GM18505 (cell line): ENCODE measurements at regions not wholly inside any gene's neighbourhood (a gene's known extent, or its start where the extent isn't known, plus 50 kb on each side); places are given as distances from the start of the nearest gene placed in this dataset.

Experiments
- ATAC-seq: cut with Tn5 transposase; IDR thresholded peaks from one replicate; pipeline ENCODE4 v1.9.1; 2021; ENCODE audit not compliant: unreplicated experiment
- POLR2A ChIP-seq: IDR thresholded peaks from 4 replicates; pipeline ENCODE4 v1.6.1; 2011; ENCODE audit warnings: borderline replicate concordance; ENCODE audit not compliant: insufficient read depth, insufficient read length; ENCODE audit errors: extremely low read depth

DNA sequence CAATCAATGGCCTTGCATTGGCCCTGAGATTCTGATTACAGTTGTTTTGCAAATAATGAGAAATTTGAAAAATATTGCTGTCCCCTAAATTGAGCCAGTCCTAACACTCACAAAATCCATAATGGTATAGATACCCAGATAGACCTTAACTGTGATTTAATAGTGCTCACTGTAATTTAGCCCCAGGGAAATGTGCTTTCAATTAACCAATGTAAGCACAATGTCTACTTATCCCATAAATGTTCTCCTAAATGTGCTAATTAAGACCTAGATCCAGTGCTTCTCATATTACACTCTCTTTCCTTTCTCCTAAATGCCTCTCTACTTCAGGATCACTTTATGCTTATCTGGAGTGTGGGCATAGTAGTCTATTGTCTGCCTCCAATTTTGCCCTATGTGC, 417.8 kb upstream of the CCL2 start:
- no peak for ATAC-seq
- no peak for TF ChIP-seq POLR2A

DNA sequence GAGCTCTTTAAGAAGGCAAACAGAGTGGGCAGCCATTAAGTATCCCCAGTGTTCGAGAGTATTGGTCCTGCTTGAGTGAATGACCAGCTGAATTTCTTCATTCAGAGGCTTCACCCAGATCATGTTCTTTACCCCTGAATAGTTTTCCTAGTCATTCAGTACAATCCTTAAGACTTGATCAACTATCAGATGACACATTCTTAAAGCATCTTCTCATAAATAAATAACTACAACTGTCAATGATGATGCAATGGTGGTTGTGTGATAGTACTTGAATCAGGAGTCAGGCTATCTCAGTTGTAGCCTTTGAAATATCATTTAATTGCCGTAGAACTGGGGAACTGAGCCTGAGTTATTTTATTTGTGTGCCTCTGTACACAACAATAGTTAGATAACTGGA, 416.8 kb upstream of the CCL2 start:
- no peak for TF ChIP-seq POLR2A
- ATAC-seq = no peak

DNA sequence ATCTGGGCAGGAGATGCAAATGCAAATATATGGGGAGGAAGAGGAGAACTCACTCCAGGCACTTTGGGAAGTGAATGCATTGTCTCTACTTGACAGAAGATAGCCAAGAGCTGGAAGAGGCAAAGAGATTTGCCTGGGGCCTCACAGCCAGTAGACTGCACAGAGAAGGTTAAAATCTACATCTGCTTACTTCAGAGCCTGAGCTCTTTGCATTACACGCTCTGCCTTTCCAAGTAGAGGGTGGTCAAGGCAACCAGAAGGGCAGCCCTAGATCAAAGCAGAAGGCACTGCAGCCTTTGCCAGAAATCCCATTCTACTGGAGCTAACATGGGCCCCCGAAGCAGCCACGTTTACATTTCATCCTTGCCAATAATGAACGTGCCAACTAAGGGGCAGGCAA, 407.2 kb upstream of the CCL2 start:
- TF ChIP-seq POLR2A = no peak
- no peak for ATAC-seq

DNA sequence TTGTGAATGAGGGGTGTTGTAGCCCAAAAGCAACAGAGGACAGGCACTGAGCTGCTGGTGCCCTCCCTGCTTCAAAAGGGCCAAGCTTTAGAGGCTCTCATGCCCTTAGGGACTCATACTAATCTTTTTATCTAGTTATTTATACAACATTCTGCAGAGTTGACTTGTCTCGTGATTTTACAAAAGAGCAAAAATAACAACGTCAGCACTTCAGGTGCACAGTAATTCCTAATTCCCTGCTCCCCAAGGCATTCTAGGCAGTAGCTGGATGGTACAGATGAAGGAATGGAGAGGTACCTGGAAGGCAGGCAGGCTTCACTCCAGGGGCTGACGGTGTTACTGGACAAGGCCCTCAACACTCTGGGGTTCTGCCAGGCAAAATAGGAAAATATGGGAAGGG, 406.7 kb upstream of the CCL2 start:
- ATAC-seq = no peak
- TF ChIP-seq POLR2A = no peak

DNA sequence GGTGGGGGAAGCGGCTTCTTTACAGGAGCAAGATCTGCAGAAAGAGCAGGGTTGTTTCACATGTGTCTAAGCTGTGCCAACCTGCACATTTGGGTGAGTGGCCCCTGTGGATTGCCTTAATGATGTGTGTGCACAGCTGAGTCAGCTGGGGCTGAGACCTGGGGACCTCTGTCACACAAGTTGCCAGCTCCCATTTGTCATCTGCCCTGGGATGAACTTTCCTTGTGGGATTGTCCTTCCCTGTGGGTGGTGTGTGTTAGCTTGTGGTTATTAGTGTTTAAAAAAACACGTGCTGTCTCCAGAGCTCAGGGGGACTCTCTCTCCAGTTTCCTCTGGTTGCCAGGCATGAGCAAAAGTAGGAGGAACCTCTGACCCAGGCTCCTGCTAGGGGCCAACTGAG, 400.5 kb upstream of the CCL2 start:
- ATAC-seq = no peak
- TF ChIP-seq POLR2A = no peak

DNA sequence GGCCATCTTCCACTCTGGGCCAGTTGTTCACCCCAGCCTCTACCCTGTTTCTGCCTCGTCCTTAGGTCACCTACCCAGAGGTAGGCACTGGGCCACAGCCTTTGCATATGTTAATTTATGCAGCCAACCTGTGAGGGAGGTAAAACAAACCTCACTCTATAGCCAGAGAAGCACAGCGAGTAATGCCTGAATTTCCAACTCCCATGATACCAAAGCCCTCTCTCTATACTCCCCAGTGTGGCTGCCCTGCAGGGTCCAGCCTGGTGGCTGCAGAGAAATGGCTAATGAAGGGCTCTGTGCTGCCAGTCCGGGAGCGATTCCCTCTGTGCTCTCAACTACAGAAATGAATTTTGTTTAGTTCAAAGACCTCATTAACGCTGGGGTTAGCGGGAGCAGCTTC, 397.0 kb upstream of the CCL2 start:
- no peak for TF ChIP-seq POLR2A
- no peak for ATAC-seq

DNA sequence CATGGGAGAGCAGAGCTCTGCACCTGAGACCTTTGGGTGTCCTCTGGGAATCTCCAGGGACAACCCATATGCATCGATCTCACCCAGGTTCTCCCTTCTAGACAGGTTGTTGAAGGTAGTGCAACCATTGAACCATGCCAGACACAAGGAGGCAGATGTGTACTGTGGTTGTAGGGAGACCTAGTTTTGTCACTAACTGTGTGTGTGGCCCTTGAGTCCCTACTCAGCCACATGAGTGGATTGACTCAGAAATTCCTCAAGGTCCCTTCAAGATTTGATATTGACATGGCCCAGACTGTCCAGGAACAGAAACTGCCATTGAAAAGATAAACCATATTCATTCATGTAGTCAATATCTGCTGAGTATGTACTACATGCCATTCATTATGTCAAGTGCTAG, 396.4 kb upstream of the CCL2 start:
- TF ChIP-seq POLR2A = no peak
- no peak for ATAC-seq

DNA sequence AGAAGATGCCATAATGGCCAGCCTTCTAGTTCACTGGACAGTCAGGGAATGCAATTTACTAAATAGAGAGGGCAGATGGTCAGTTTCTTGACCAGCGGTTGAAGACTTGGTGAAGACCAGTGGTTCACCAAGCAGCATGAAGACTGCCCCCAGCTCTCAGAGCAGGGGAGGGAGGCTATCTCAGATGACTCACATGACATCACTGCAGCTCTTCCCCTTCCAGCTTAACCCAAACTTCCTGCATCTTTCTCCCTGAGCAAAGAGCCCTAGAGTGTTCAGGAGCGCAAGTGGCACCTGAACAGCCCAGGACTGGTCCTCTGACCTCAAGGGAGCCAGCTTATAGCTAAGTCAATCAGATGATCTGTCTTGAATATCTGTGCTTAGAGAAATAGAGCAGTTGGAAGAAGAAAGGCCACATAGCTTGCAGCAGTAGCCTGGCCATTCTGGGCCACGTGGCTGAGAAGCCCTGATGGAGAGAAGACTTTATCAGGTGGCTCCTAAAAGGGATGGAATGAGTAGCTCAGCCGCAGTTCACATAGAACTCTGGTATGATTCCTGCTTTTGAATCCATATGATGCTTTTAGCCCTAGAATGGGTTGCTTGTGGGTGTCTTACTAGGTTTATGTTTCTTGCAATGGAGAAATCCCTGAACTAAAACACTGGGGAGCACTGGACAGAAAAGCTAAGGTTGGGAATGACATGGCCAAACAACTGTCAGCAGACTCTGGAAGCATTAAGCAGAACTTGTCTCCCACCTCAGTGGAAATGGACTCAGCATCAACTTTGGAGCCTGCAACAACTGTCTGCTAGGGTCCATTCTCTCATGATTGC, 392.1 kb upstream of the CCL2 start:
- no peak for TF ChIP-seq POLR2A
- ATAC-seq = no peak

DNA sequence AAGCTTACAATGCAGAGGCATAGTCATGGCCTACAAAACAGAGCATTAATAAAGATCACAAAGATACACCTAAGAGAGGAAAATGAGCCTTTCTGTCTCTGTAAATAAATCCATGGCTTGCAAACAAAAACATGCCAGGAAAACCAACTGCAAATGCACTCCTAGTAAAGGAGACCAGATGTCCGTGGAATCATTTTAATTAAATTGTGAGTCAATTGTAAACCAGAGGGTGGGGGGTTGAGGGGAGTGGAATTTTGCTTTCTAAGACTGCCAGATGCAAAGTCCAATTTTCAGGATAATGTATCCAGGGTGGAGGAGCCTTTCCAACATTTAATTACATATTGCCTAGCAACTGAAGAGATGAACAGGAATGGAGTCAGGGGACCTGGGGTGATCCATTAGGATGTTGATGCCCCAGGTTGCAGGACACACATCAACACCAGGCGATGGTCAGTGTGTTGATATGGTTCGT, 390.3 kb upstream of the CCL2 start:
- ATAC-seq = no peak

DNA sequence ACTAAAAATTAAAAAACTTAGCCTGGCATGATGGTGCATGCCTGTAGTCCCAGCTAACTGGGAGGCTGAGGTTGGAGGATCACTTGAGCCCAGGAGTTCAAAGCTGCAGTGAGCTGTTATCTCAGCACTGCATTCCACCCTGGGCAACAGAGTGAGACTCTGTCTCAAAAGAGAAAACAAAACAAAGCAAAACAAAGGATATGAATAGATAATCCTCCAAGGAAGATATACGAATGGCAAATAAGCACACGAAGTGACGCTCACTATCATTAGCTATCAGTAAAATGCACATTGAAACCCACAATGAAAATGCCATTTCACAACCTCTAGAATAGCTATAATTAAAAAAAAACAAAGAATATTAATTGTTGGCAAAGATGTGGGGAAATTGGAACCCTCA, 386.2 kb upstream of the CCL2 start:
- no peak for ATAC-seq
- no peak for TF ChIP-seq POLR2A

More for the DNA sequence above, 390.3 kb upstream of the CCL2 start:
- no peak for TF ChIP-seq POLR2A

DNA sequence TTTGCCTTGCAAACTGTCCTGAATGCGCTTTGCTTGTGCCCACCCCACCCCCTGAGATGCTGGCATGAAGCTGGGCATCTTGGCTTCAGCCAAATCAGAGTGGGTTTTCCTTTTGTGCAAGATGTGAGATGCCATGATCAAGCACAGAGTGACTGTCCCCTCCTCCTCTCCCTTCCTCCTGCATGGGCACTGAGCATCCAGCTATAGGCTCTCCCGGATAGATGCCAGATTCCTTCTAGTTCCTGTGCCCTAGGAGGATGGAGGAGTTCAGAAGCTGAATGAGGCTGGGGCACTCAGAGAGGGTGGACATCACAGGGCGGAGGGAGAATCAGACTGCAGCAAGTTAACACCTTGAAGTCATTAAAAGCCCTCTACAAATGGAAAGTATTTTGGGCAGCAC, 384.1 kb upstream of the CCL2 start:
- TF ChIP-seq POLR2A = no peak
- ATAC-seq = no peak

DNA sequence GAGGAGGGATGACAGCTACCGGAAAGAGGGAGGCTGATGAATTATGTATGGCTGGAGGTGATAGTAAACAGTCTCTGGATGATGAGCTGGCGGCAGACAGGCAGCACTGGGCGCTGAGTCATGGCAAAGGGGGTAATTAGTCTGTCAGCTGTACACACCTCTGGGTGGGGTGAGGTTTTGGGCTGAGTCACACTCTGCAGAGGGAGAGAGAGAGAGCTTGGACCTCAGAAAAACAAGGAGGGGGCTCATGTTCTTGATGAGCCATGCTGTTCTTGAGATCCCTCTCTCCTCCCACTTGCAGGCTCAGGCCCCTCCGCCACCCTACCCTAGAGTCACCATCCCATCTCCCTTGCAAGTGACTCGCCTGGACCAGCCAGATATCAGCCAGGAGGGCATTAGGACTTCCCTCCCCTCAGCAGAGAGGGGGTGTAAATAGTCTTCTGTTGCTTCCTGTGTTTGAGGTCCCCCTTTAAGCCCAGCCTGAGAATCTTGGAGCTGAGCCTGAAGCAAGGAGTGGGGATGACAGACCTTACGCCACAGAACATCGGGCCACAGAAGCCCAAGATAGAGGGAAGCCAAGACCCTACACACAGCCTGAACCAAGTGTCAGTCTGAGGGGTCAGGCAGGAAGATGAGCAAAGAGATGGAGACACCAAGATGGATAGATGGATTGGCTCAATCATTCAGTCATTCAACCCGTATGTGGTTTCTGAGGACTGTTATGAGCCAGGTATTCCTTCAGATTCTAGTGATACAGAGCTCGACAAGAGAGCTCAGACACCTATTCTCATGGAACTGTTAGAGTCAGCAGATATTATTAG, 383.2 kb upstream of the CCL2 start:
- TF ChIP-seq POLR2A = no peak

DNA sequence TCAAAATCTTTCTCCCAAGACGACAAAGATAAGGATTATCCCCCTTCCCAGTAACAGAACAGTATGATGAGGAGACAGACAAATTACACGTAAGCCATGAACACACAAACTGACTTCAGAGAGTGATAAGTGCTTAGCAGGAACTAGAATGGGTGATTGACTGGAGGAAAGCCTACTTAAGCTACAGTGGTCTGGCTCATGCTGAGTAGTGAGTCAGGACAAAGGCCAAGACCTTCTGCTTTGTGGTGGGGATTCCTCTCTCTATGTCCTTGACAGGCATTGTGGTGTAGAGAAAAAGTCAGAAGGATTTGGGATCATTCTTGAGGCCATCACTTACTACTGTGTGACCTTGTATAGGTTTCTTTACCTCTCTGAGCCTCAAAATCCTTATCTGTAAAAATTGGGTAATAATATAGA, 381.9 kb upstream of the CCL2 start:
- TF ChIP-seq POLR2A = no peak
- ATAC-seq = no peak

More for the DNA sequence above, 383.2 kb upstream of the CCL2 start:
- no peak for ATAC-seq

DNA sequence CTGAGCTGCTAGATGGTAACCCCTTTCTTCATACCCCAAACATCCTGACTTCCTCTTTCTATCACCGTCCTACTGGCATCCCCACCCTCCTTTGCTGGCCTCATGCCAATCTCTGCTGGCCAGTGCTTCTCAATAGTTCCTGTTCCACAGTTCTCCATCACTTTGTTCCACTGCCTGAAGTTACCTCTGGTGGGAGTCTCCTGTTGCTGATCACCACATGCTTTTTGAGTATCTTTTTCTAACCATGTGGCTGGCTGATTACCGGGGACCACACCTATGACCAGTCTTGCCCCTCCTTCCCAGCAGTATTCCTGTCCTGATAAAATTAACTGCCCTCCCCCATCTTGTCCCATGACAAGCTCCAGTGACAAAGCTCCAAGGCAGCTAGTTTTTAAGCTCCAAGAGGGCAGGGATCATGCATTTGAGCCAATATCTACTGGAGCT, 380.4 kb upstream of the CCL2 start:
- no peak for ATAC-seq
- no peak for TF ChIP-seq POLR2A
